ENCODE measurements at regions not wholly inside any gene's neighbourhood (a gene's known extent, or its start where the extent isn't known, plus 50 kb on each side); places are given as distances from the start of the nearest gene placed in this dataset.
A peak's percentile ranks its signal among the peaks of the same experiment; 100 is the strongest.

DNA sequence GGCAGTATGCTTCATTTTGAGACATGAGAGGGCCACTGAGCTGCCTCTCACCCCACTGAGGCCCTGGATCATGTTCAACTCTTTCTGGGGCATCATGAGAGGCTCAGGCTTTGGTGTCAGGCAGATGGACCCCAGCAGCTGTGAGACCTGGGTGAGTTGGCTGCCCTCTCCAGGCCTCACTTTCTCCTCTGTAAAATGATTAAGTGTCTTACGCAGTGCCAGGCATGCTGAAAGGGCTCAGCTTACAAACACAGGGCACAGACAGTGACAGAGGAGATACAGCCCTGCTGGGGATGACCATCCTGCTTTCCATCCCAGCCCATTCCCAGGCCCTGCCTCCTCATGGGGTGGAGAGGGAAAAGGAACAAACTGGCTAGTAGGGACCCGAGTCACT lies 387.4 kb downstream of the MATN1 start:
- intact Hi-C loops (cut with DNase I; ENCODE audit: low total_unique reads) = no loop called here
- Histone ChIP-seq H3K27me3 (peaks cover 0 to 9% of the 10 kb centered on the region in 2 donors), H3K9me3 (no peaks in the 10 kb centered on the region), H3K27ac (no peak overlapping the region), H3K4me3 (no peak overlapping the region), H3K4me1 (no peaks in the 10 kb centered on the region), H3K36me3 (no peaks in the 10 kb centered on the region)
- TF ChIP-seq CTCF (IDR thresholded peaks at IDR 0.05) = no peak
- DNase-seq = peak in 1 of 2 donors; percentile 15

DNA sequence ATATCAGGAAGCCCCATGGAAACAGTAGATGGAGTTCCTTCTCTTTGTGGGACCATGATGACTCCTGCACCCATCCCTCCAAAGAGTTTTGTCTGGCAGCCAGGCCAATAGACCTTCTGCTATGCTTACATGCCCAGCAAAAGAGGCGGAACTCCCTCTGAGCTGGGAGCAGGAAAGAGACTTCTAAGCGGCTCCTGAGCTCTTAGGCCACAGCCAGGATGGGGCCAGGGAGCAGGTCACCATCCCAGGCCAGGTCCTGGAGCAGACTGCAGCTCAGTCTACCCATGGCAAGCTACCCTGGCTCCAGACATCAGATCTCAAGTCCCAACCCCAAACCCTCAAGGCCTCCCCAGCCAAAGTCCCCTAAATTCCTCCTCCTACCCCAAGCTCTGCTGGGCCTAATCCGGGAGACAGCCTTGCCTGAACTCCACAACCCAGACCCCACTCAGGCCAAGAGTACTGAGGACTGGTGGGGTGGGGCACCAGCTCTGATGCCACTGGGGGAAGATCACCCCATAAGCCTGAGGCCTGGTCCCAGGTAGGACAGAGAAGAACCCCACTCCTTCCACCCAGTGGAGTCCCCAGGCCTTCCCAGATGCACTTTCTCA lies 387.9 kb downstream of the MATN1 start:
- DNase-seq = peak in 1 of 2 donors; percentile 34
- Histone ChIP-seq H3K9me3 (no peaks in the 10 kb centered on the region), H3K27ac (no peak overlapping the region), H3K27me3 (peaks cover 0 to 13% of the 10 kb centered on the region in 2 donors), H3K4me3 (no peak overlapping the region), H3K4me1 (no peaks in the 10 kb centered on the region), H3K36me3 (no peaks in the 10 kb centered on the region)
- TF ChIP-seq CTCF (IDR thresholded peaks at IDR 0.05) = no peak
- intact Hi-C loops (cut with DNase I; ENCODE audit: low total_unique reads) = no loop called here

- no peak for TF ChIP-seq CTCF (IDR thresholded peaks at IDR 0.05)
- peaks cover 0 to 18% of the 10 kb centered on the region in 2 donors for H3K27me3 ChIP-seq
- no peaks in the 10 kb centered on the region for H3K4me1 ChIP-seq
- H3K27ac ChIP-seq = no peak overlapping the region
- no peak overlapping the region for H3K4me3 ChIP-seq
- intact Hi-C loops (cut with DNase I; ENCODE audit: low total_unique reads) = no loop called here
- H3K9me3 ChIP-seq = no peaks in the 10 kb centered on the region
- H3K36me3 ChIP-seq = no peaks in the 10 kb centered on the region
- DNase-seq = peak in 1 of 2 donors; percentile 44
These were observed 388.6 kb downstream of the MATN1 start for GRCh38 chr1:30334767-30335166.

GRCh38 chr1:30332116-30333094 lies 391.0 kb downstream of the MATN1 start:
- intact Hi-C loops (cut with DNase I; ENCODE audit: low total_unique reads) = no loop called here
- Histone ChIP-seq H3K4me1 (no peaks in the 10 kb centered on the region), H3K27me3 (peaks cover 0 to 25% of the 10 kb centered on the region in 2 donors), H3K9me3 (no peaks in the 10 kb centered on the region), H3K27ac (no peak overlapping the region), H3K4me3 (no peak overlapping the region), H3K36me3 (no peaks in the 10 kb centered on the region)
- DNase-seq = peak in 1 of 2 donors; percentile 33
- TF ChIP-seq CTCF (IDR thresholded peaks at IDR 0.05) = no peak

GRCh38 chr1:30331415-30332065 lies 391.8 kb downstream of the MATN1 start:
- Histone ChIP-seq H3K36me3 (no peaks in the 10 kb centered on the region), H3K27me3 (peaks cover 0 to 27% of the 10 kb centered on the region in 2 donors), H3K4me3 (no peak overlapping the region), H3K9me3 (no peaks in the 10 kb centered on the region), H3K27ac (no peak overlapping the region), H3K4me1 (no peaks in the 10 kb centered on the region)
- DNase-seq = peak in 1 of 2 donors; percentile 48
- intact Hi-C loops (cut with DNase I; ENCODE audit: low total_unique reads) = no loop called here
- no peak for TF ChIP-seq CTCF (IDR thresholded peaks at IDR 0.05)

Data from tibial artery (tissue), 4 donors.